Glutamatergic neuron (in vitro differentiated cells): ENCODE measurements at regions not wholly inside any gene's neighbourhood (a gene's known extent, or its start where the extent isn't known, plus 50 kb on each side); places are given as distances from the start of the nearest gene placed in this dataset.

Source experiments
- DNase-seq: peaks from one replicate; pipeline ENCODE4 v3.0.0; 2022
- H3K27ac Mint-ChIP-seq: one replicate; pipeline ENCODE4 v1.8.0; 2020; ENCODE audit warnings: mild to moderate bottlenecking, mixed read lengths, inconsistent platforms; ENCODE audit not compliant: unreplicated experiment
- H3K27me3 Mint-ChIP-seq: one replicate; pipeline ENCODE4 v1.8.0; 2020; ENCODE audit warnings: mild to moderate bottlenecking, moderate library complexity, mixed read lengths, inconsistent platforms; ENCODE audit not compliant: unreplicated experiment
- H3K36me3 Mint-ChIP-seq: one replicate; pipeline ENCODE4 v1.8.0; 2020; ENCODE audit warnings: mild to moderate bottlenecking, mixed read lengths, inconsistent platforms; ENCODE audit not compliant: unreplicated experiment
- H3K4me1 Mint-ChIP-seq: one replicate; pipeline ENCODE4 v1.8.0; 2020; ENCODE audit warnings: mild to moderate bottlenecking, low read depth, mixed read lengths, inconsistent platforms; ENCODE audit not compliant: unreplicated experiment
- H3K4me3 Mint-ChIP-seq: one replicate; pipeline ENCODE4 v1.8.0; 2020; ENCODE audit warnings: mild to moderate bottlenecking, mixed read lengths, inconsistent platforms; ENCODE audit not compliant: unreplicated experiment
- H3K9me3 Mint-ChIP-seq: one replicate; pipeline ENCODE4 v1.8.0; 2020; ENCODE audit warnings: mild to moderate bottlenecking, moderate library complexity, mixed read lengths, inconsistent platforms; ENCODE audit not compliant: unreplicated experiment
- CTCF ChIP-seq: fragments of 200-600 bp; sonication (generic); IDR thresholded peaks from one replicate; pipeline ENCODE4 v1.5.0; 2021; ENCODE audit not compliant: partially characterized antibody, unreplicated experiment

DNA sequence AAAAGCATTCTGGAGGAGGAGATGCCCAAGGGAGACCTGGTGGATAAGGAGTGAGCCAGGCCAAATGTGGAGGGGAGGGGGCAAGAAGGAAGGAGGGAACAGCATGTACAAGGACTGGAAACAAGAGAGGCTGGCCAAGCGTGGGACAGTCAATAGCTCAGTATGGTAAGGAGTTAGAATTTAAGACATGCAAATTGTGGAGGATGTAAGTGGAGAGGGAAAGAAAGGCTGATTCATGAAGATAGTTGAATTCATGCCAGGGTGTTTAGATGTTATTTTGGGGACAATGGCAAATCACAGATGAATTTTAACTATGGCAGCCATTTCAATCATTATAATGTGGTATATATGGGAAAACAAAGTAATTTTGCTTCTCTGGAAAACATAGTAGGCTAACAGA lies 462.3 kb downstream of the MEIS1 start:
- no peak for TF ChIP-seq CTCF
- H3K4me3 Mint-ChIP-seq: no peak overlapping the region
- H3K4me1 Mint-ChIP-seq: no peaks in the 10 kb centered on the region
- no peaks in the 10 kb centered on the region for H3K36me3 Mint-ChIP-seq
- DNase-seq: no peak
- no peak overlapping the region for H3K27ac Mint-ChIP-seq
- H3K27me3 Mint-ChIP-seq: no peaks in the 10 kb centered on the region
- H3K9me3 Mint-ChIP-seq: no peaks in the 10 kb centered on the region

- no peaks in the 10 kb centered on the region for H3K27me3 Mint-ChIP-seq
- no peak for DNase-seq
- TF ChIP-seq CTCF: no peak
Measured at GRCh38 chr2:66897691-66898150, 462.8 kb downstream of the MEIS1 start.

DNA sequence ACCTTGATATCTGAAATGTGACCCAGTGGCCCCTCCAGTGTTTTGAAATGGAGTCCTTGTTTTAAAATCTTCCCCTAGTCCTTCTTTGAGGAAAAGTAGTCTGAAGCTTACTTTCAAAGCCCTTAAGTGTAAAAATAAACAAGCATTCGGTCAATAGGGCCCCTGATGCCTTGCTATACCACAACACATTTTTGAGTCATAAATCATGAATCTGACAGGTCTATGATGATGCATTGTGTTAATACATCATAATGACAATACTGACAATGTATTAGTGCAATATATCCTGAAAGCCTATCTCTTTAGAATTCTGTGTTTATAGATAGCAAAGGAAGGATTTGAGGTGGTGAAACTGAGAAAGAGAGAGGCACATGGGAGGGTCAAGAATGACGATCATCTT lies 464.2 kb downstream of the MEIS1 start:
- H3K27ac Mint-ChIP-seq: no peak overlapping the region

More at GRCh38 chr2:66897691-66898150, 462.8 kb downstream of the MEIS1 start:
- H3K4me3 Mint-ChIP-seq: no peak overlapping the region
- no peak overlapping the region for H3K27ac Mint-ChIP-seq
- no peaks in the 10 kb centered on the region for H3K4me1 Mint-ChIP-seq
- H3K36me3 Mint-ChIP-seq: no peaks in the 10 kb centered on the region
- no peaks in the 10 kb centered on the region for H3K9me3 Mint-ChIP-seq

DNA sequence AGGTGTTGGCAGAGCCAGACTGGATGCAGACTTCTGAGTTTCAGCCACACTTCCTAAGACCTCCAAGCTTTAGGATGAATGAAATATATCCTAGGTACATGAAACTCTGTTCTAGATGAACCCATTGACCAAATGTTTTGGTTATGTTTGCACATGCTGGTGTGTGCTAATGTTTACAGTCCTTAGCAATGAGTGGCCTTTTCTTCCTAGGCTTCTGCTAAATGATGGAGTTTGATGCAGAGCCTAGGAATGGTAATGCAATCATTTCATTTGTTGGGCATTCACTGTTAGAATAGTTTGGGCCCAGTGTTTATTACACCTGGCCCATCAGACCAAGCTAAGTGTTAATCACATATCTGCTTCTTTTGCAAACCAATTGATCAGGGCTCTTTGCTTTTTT lies 464.7 kb downstream of the MEIS1 start:
- Mint-ChIP-seq H3K4me1 (no peaks in the 10 kb centered on the region), H3K27me3 (no peaks in the 10 kb centered on the region)
- DNase-seq: no peak

More for the DNA sequence above, 464.2 kb downstream of the MEIS1 start:
- no peaks in the 10 kb centered on the region for H3K27me3 Mint-ChIP-seq
- H3K9me3 Mint-ChIP-seq: no peaks in the 10 kb centered on the region
- no peak overlapping the region for H3K4me3 Mint-ChIP-seq
- no peaks in the 10 kb centered on the region for H3K36me3 Mint-ChIP-seq
- DNase-seq: no peak
- no peaks in the 10 kb centered on the region for H3K4me1 Mint-ChIP-seq
- TF ChIP-seq CTCF: no peak

GRCh38 chr2:66901344-66901743 lies 466.4 kb downstream of the MEIS1 start:
- no peak for DNase-seq
- H3K27me3 Mint-ChIP-seq: no peaks in the 10 kb centered on the region
- no peak overlapping the region for H3K4me3 Mint-ChIP-seq
- no peaks in the 10 kb centered on the region for H3K36me3 Mint-ChIP-seq
- TF ChIP-seq CTCF: no peak
- H3K9me3 Mint-ChIP-seq: no peaks in the 10 kb centered on the region
- H3K4me1 Mint-ChIP-seq: no peaks in the 10 kb centered on the region
- H3K27ac Mint-ChIP-seq: no peak overlapping the region

More for the DNA sequence above, 464.7 kb downstream of the MEIS1 start:
- Mint-ChIP-seq H3K36me3 (no peaks in the 10 kb centered on the region), H3K4me3 (no peak overlapping the region), H3K9me3 (no peaks in the 10 kb centered on the region), H3K27ac (no peak overlapping the region)
- TF ChIP-seq CTCF: no peak
